H1 (cell line): ENCODE measurements at regions not wholly inside any gene's neighbourhood (a gene's known extent, or its start where the extent isn't known, plus 50 kb on each side); places are given as distances from the start of the nearest gene placed in this dataset.

Source experiments
- CTCF ChIA-PET: fragments of 300-600 bp; sonication (Branson Sonifier 250); formaldehyde crosslinking; loops from one replicate; lab custom pipeline; 2021; ENCODE audit not compliant: partially characterized antibody; lab: Charles Lee
- POLR2A ChIA-PET: fragments of 300-600 bp; sonication (Branson Sonifier 250); formaldehyde crosslinking; loops from one replicate; lab custom pipeline; 2021; ENCODE audit warnings: inconsistent platforms; ENCODE audit not compliant: partially characterized antibody; lab: Charles Lee
- DNase-seq, 2 experiments: peaks; one replicate each; pipeline versions ENCODE4 v3.0.0 to v3.0.0-alpha.2; 2010 to 2022; ENCODE audit warnings: low spot score in 2 of 2, low read depth in 1 of 2, mixed read lengths in 1 of 2
- FAIRE-seq: peaks from 2 replicates; lab custom pipeline; 2011; peaks lifted over from hg19 to GRCh38; lab: Jason Lieb, UNC
- H2AFZ ChIP-seq: 2 replicates; pipeline ENCODE4 v1.8.1; 2012; ENCODE audit warnings: low read length, inconsistent platforms
- H2AK5ac ChIP-seq: 2 replicates; pipeline ENCODE4 v1.6.1; 2013; ENCODE audit warnings: low read depth, low read length
- H2BK120ac ChIP-seq: replicated peaks from 2 replicates; pipeline ENCODE3; 2013; ENCODE audit warnings: low read depth, low read length, inconsistent platforms
- H2BK12ac ChIP-seq: 2 replicates; pipeline ENCODE4 v1.6.1; 2013; ENCODE audit warnings: low read depth, low read length
- H2BK15ac ChIP-seq: 2 replicates; pipeline ENCODE4 v1.6.1; 2013; ENCODE audit warnings: low read length
- H2BK20ac ChIP-seq: 2 replicates; pipeline ENCODE4 v1.6.1; 2013; ENCODE audit warnings: low read length
- H2BK5ac ChIP-seq: 2 replicates; pipeline ENCODE4 v1.6.1; 2013; ENCODE audit warnings: low read depth, low read length
- H3K14ac ChIP-seq: 2 replicates; pipeline ENCODE4 v1.6.1; 2013; ENCODE audit warnings: inconsistent platforms; ENCODE audit not compliant: insufficient read length
- H3K18ac ChIP-seq: 2 replicates; pipeline ENCODE4 v1.6.1; 2013; ENCODE audit warnings: low read length; ENCODE audit errors: extremely low read depth
- H3K23ac ChIP-seq: 2 replicates; pipeline ENCODE4 v1.6.1; 2013; ENCODE audit warnings: inconsistent platforms; ENCODE audit not compliant: insufficient read length
- H3K23me2 ChIP-seq: 2 replicates; pipeline ENCODE4 v1.6.1; 2013; ENCODE audit warnings: low read depth, low read length
- H3K27ac ChIP-seq: 2 replicates; pipeline ENCODE4 v1.6.1; 2011; ENCODE audit warnings: low read depth, low read length, inconsistent platforms
- H3K27me3 ChIP-seq, 4 experiments: replicated peaks in 1 of 4; 1 replicate in 1 of 4; 2 replicates in 3 of 4; pipeline versions ENCODE4 v1.6.1 to v1.8.1; 2011 to 2013; ENCODE audit warnings: low read length in 3 of 4, mild to moderate bottlenecking in 3 of 4, inconsistent platforms in 2 of 4, mixed read lengths in 2 of 4, moderate library complexity in 1 of 4; ENCODE audit not compliant: control insufficient read depth in 3 of 4, insufficient read depth in 3 of 4; ENCODE audit errors: extremely low read depth in 1 of 4
- H3K36me3 ChIP-seq, 4 experiments: 2 replicates each; pipeline versions ENCODE4 v1.6.1 to v1.8.1; 2011 to 2013; ENCODE audit warnings: mild to moderate bottlenecking in 4 of 4, low read length in 3 of 4, moderate library complexity in 2 of 4, control low read depth in 1 of 4, inconsistent platforms in 1 of 4; ENCODE audit not compliant: insufficient read depth in 4 of 4, control insufficient read depth in 2 of 4
- H3K4ac ChIP-seq: replicated peaks from 2 replicates; pipeline ENCODE3; 2013; ENCODE audit warnings: low read length, low read depth, mixed read lengths, inconsistent platforms; ENCODE audit not compliant: insufficient read length
- H3K4me1 ChIP-seq, 4 experiments: replicated peaks in 1 of 4; 1 replicate in 1 of 4; 2 replicates in 3 of 4; pipeline versions ENCODE4 v1.6.1 to v1.8.1; 2011 to 2013; ENCODE audit warnings: low read length in 3 of 4, inconsistent platforms in 2 of 4, mixed read lengths in 1 of 4; ENCODE audit not compliant: insufficient read depth in 4 of 4, control insufficient read depth in 3 of 4
- H3K4me2 ChIP-seq, 2 experiments: 2 replicates each; pipeline versions ENCODE4 v1.6.1 to v1.8.1; 2011 to 2013; ENCODE audit warnings: low read depth in 2 of 2, low read length in 2 of 2, control low read depth in 1 of 2, inconsistent platforms in 1 of 2, mild to moderate bottlenecking in 1 of 2; ENCODE audit not compliant: insufficient read depth in 1 of 2
- H3K4me3 ChIP-seq, 4 experiments: fragments of 200-600, 300-600 bp in 1 of 4; sonication (generic), shearing (Covaris generic), sonication (Bioruptor Twin) in 1 of 4; 2 replicates each; pipeline versions ENCODE4 v1.5.1 to v1.8.1; 2011 to 2016; ENCODE audit warnings: low read length in 4 of 4, low read depth in 3 of 4, control low read depth in 2 of 4, inconsistent platforms in 2 of 4, mild to moderate bottlenecking in 2 of 4, mixed read lengths in 1 of 4, moderate library complexity in 1 of 4; ENCODE audit not compliant: insufficient read depth in 2 of 4; ENCODE audit errors: extremely low read depth in 1 of 4
- H3K56ac ChIP-seq: replicated peaks from 2 replicates; pipeline ENCODE3; 2013; ENCODE audit warnings: low read depth, mild to moderate bottlenecking, mixed read lengths, low read length, inconsistent platforms; ENCODE audit not compliant: insufficient read length
- H3K79me1 ChIP-seq: 2 replicates; pipeline ENCODE4 v1.6.1; 2013; ENCODE audit warnings: low read depth, low read length, control low read depth
- H3K79me2 ChIP-seq, 2 experiments: 2 replicates each; pipeline versions ENCODE4 v1.6.1 to v1.8.1; 2012 to 2013; ENCODE audit warnings: low read length in 2 of 2, mild to moderate bottlenecking in 2 of 2, inconsistent platforms in 1 of 2; ENCODE audit not compliant: insufficient read depth in 2 of 2, control insufficient read depth in 1 of 2
- H3K9ac ChIP-seq, 4 experiments: replicated peaks in 1 of 4; 1 replicate in 1 of 4; 2 replicates in 3 of 4; pipeline versions ENCODE4 v1.6.1 to v1.8.1; 2011 to 2013; ENCODE audit warnings: low read depth in 3 of 4, low read length in 3 of 4, control low read depth in 2 of 4, mild to moderate bottlenecking in 2 of 4, moderate library complexity in 2 of 4, inconsistent platforms in 1 of 4; ENCODE audit errors: extremely low read depth in 1 of 4
- H3K9me3 ChIP-seq, 2 experiments: 2 replicates each; pipeline versions ENCODE4 v1.6.1 to v1.8.1; 2012 to 2013; ENCODE audit warnings: mild to moderate bottlenecking in 2 of 2, moderate library complexity in 2 of 2, control low read depth in 1 of 2, inconsistent platforms in 1 of 2, low read depth in 1 of 2, low read length in 1 of 2, mixed read lengths in 1 of 2; ENCODE audit not compliant: insufficient read depth in 2 of 2
- H4K20me1 ChIP-seq, 2 experiments: replicated peaks in 1 of 2; 2 replicates each; pipeline versions ENCODE3 to v1.8.1; 2011 to 2013; ENCODE audit warnings: inconsistent platforms in 2 of 2, low read length in 2 of 2, mild to moderate bottlenecking in 1 of 2; ENCODE audit not compliant: insufficient read depth in 2 of 2, control insufficient read depth in 1 of 2
- H4K5ac ChIP-seq: 2 replicates; pipeline ENCODE4 v1.6.1; 2013; ENCODE audit warnings: low read length, low read depth, mixed read lengths, inconsistent platforms; ENCODE audit not compliant: insufficient read length
- H4K8ac ChIP-seq: 2 replicates; pipeline ENCODE4 v1.8.0; 2013; ENCODE audit warnings: mild to moderate bottlenecking, moderate library complexity, low read length, inconsistent platforms; ENCODE audit not compliant: insufficient read depth; ENCODE audit errors: extremely low read depth
- H4K91ac ChIP-seq: replicated peaks from 2 replicates; pipeline ENCODE3; 2013; ENCODE audit warnings: low read length, mixed read lengths, inconsistent platforms; ENCODE audit not compliant: insufficient read length
- CBX5 ChIP-seq: fragments of 300-800, 300-1000 bp; sonication (generic); IDR thresholded peaks from 2 replicates; pipeline ENCODE4 v1.7.1; 2016; ENCODE audit warnings: antibody characterized with exemption, low read length, low read depth
- GTF2F1 ChIP-seq: IDR thresholded peaks from 2 replicates; pipeline ENCODE4 v1.6.1; 2012; ENCODE audit warnings: low read depth, low read length, improper control_type of control experiment, borderline replicate concordance
- JUN ChIP-seq: IDR thresholded peaks from 2 replicates; pipeline ENCODE4 v1.6.1; 2011; ENCODE audit warnings: low read depth, mild to moderate bottlenecking, improper control_type of control experiment, low read length
- KDM1A ChIP-seq: fragments of 200-600, 300-600 bp; sonication (generic); IDR thresholded peaks from 2 replicates; pipeline ENCODE4 v1.7.1; 2016; ENCODE audit warnings: mild to moderate bottlenecking, low read length, borderline replicate concordance
- MAFK ChIP-seq: IDR thresholded peaks from 2 replicates; pipeline ENCODE4 v1.6.1; 2012; ENCODE audit warnings: low read depth, mild to moderate bottlenecking, improper control_type of control experiment, low read length
- SIX5 ChIP-seq: IDR thresholded peaks from 2 replicates; pipeline ENCODE4 v1.6.1; 2011; ENCODE audit warnings: mild to moderate bottlenecking, low read depth, low read length
- SP1 ChIP-seq: IDR thresholded peaks from 2 replicates; pipeline ENCODE4 v1.6.1; 2011; ENCODE audit warnings: low read depth, low read length
- TBP ChIP-seq: IDR thresholded peaks from 2 replicates; pipeline ENCODE4 v1.6.1; 2011; ENCODE audit warnings: low read depth, low read length, improper control_type of control experiment
- WGBS, 2 experiments: shearing (Covaris generic) in 1 of 2; methylation state at CpG; one replicate each; pipeline versions ENCODE4 v1.1.6 to v1.1.7; 2013 to 2015; ENCODE audit warnings: low lambda C conversion rate in 2 of 2, mixed read lengths in 2 of 2, inconsistent platforms in 1 of 2, low coverage in 1 of 2, missing lambda C conversion rate in 1 of 2; ENCODE audit not compliant: insufficient replicate concordance in 2 of 2, insufficient coverage in 1 of 2, insufficient read length in 1 of 2; ENCODE audit errors: extremely low coverage in 1 of 2, missing lambda C conversion rate in 1 of 2; 5-methylcytosine and 5-hydroxymethylcytosine counted together

GRCh38 chr6:165769884-165770283 is 106.8 kb upstream of the PDE10A start:
- Histone ChIP-seq H3K14ac (no peak overlapping the region), H2AFZ (no peak overlapping the region), H2BK120ac (no peak overlapping the region), H2AK5ac (no peak overlapping the region), H2BK20ac (no peak overlapping the region), H4K8ac (no peak overlapping the region), H4K5ac (no peak overlapping the region), H3K9me3 (no peaks in the 10 kb centered on the region), H3K9ac (no peak overlapping the region), H3K79me1 (no peaks in the 10 kb centered on the region), H4K91ac (no peak overlapping the region), H3K27me3 (no peaks in the 10 kb centered on the region), H4K20me1 (no peaks in the 10 kb centered on the region), H3K56ac (no peak overlapping the region), H3K4ac (no peak overlapping the region), H3K79me2 (no peaks in the 10 kb centered on the region), H3K4me3 (no peak overlapping the region), H3K18ac (no peak overlapping the region), H3K36me3 (no peaks in the 10 kb centered on the region), H2BK15ac (no peak overlapping the region), H3K23me2 (no peaks in the 10 kb centered on the region), H3K27ac (no peak overlapping the region), H2BK5ac (no peak overlapping the region), H3K23ac (no peak overlapping the region), H3K4me1 (no peaks in the 10 kb centered on the region), H2BK12ac (no peak overlapping the region), H3K4me2 (no peak overlapping the region)
- ChIA-PET CTCF (interaction anchor here (0.6 to 1.3 kb wide), 6 partner anchors 12 to 330 kb away, joined by 3 to 4 read pairs (median 3); no protein-coding TSS in a partner anchor), POLR2A (no interaction called here)
- WGBS, 2 experiments = 82% methylated on average over 3 of the region's 3 CpGs; no CpG with 5 or more reads in 1 of the 2 experiments
- FAIRE-seq (no peak), DNase-seq (no peak)
- TF ChIP-seq MAFK (no peak), JUN (no peak), SP1 (no peak), GTF2F1 (no peak), CBX5 (no peak), KDM1A (no peak), TBP (no peak), SIX5 (no peak)
